GM23248 (cell line): ENCODE measurements at regions not wholly inside any gene's neighbourhood (a gene's known extent, or its start where the extent isn't known, plus 50 kb on each side); places are given as distances from the start of the nearest gene placed in this dataset.

ENCODE experiments used
- DNase-seq: peaks from one replicate; pipeline ENCODE4 v3.0.0-alpha.2; 2015
- H2AFZ ChIP-seq: fragments of 200-600 bp; sonication (generic); 2 replicates; pipeline ENCODE4 v1.6.1; 2016; ENCODE audit warnings: antibody characterized with exemption
- H3F3A ChIP-seq: fragments of 200-600 bp; sonication (generic); 2 replicates; pipeline ENCODE4 v1.6.1; 2016; ENCODE audit warnings: mild to moderate bottlenecking, antibody characterized with exemption, mixed run types; ENCODE audit not compliant: insufficient read depth
- H3K27ac ChIP-seq: fragments of 200-600 bp; sonication (generic); 2 replicates; pipeline ENCODE4 v1.5.1; 2016; ENCODE audit warnings: mild to moderate bottlenecking
- H3K27me3 ChIP-seq: fragments of 200-600 bp; sonication (generic); replicated peaks from 2 replicates; pipeline ENCODE4 v1.6.1; 2016; ENCODE audit warnings: mild to moderate bottlenecking; ENCODE audit not compliant: insufficient read depth
- H3K36me3 ChIP-seq: fragments of 200-600 bp; sonication (generic); 2 replicates; pipeline ENCODE4 v1.6.1; 2016; ENCODE audit warnings: low read depth, mild to moderate bottlenecking
- H3K4me1 ChIP-seq: fragments of 200-600 bp; sonication (generic); 2 replicates; pipeline ENCODE4 v1.6.1; 2016; ENCODE audit warnings: mild to moderate bottlenecking; ENCODE audit not compliant: insufficient read depth
- H3K4me2 ChIP-seq: fragments of 200-600 bp; sonication (generic); one replicate; pipeline ENCODE4 v1.6.1; 2016; ENCODE audit warnings: mild to moderate bottlenecking; ENCODE audit not compliant: unreplicated experiment
- H3K4me3 ChIP-seq: fragments of 200-600 bp; sonication (generic); 2 replicates; pipeline ENCODE4 v1.5.1; 2016; ENCODE audit warnings: mild to moderate bottlenecking
- H3K79me2 ChIP-seq: fragments of 200-600 bp; sonication (generic); 2 replicates; pipeline ENCODE4 v1.6.1; 2016; ENCODE audit warnings: mild to moderate bottlenecking; ENCODE audit not compliant: insufficient read depth
- H3K9ac ChIP-seq: fragments of 200-600 bp; sonication (generic); 2 replicates; pipeline ENCODE4 v1.6.1; 2016; ENCODE audit warnings: mild to moderate bottlenecking
- H3K9me2 ChIP-seq: fragments of 200-600 bp; sonication (generic); 2 replicates; pipeline ENCODE4 v1.6.1; 2016; ENCODE audit warnings: mixed run types, mild to moderate bottlenecking, moderate library complexity; ENCODE audit not compliant: insufficient read depth
- H3K9me3 ChIP-seq: fragments of 200-600 bp; sonication (generic); one replicate; pipeline ENCODE4 v1.6.1; 2017; ENCODE audit warnings: low read depth
- H4K20me1 ChIP-seq: fragments of 200-600 bp; sonication (generic); 2 replicates; pipeline ENCODE4 v1.6.0; 2016; ENCODE audit not compliant: insufficient read depth
- EZH2 ChIP-seq: fragments of 200-600 bp; sonication (generic); IDR thresholded peaks from 2 replicates; pipeline ENCODE4 v1.6.1; 2018; ENCODE audit warnings: antibody characterized with exemption, mild to moderate bottlenecking; ENCODE audit not compliant: insufficient read depth, poor library complexity, severe bottlenecking
- EZH2phosphoT487 ChIP-seq: fragments of 200-600 bp; sonication (generic); IDR thresholded peaks from 2 replicates; pipeline ENCODE4 v1.6.1; 2018; ENCODE audit warnings: antibody characterized with exemption, moderate library complexity, mild to moderate bottlenecking, low read depth; ENCODE audit not compliant: insufficient read depth
- WGBS, 2 experiments: methylation state at CpG; one replicate each; pipeline ENCODE4 v1.1.6; 2015 to 2017; ENCODE audit warnings: low lambda C conversion rate in 2 of 2, low coverage in 1 of 2; ENCODE audit errors: missing lambda C conversion rate in 2 of 2; 5-methylcytosine and 5-hydroxymethylcytosine counted together
- in situ Hi-C: fragments of 300-500 bp; cut with MboI; formaldehyde crosslinking; loops from 2 replicates; pipeline ENCODE4 v1.15.0; 2020

DNA sequence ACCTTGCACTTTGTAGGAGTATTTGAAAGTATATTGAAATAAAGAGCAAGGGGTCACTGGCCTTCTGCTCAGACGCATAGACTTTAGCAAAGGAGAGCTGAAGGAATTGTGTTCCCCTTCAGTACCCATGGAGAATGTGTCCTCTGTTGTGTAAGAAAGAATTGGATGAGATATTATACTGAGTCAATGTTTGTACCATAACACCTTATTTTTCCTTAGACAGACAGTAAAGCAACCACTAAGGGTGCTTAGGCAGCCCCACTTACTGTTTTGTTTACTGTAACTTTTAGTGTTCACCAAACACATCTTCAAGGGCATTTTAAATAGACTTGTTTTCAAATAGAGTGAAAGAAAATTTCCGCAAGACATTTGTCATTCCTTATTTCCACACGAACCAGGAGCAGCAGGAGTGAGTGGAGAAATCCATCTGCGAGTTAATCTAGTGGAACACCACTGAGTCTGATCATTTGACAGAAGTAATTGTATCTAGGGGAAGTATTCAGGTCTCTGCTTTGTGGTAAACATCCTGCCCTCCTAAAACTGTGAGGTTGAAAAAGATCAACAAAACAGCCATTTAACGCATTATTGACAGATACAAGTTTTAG is 89.5 kb downstream of the SLIT2 start:
- Histone ChIP-seq H3K4me2 (no peak overlapping the region), H3K9me3 (no peaks in the 10 kb centered on the region), H4K20me1 (no peaks in the 10 kb centered on the region; the same call in none of the 2 replicates), H3K27ac (no peak overlapping the region), H3K4me1 (no peaks in the 10 kb centered on the region; the same call in 1 of the 2 replicates), H3K79me2 (peaks cover 95% of the 10 kb centered on the region), H3K9ac (no peak overlapping the region), H3K27me3 (no peaks in the 10 kb centered on the region), H3K9me2 (no peaks in the 10 kb centered on the region), H3F3A (0 out of 2 replicates have a peak, but pooled peaks cover 5% of the 10 kb centered on the region), H2AFZ (no peak overlapping the region), H3K4me3 (no peak overlapping the region), H3K36me3 (no peaks in the 10 kb centered on the region)
- in situ Hi-C loops, result no loop called here
- 92 to 93% methylated on average over 5 of the region's 5 CpGs for WGBS, 2 experiments
- DNase-seq, result no peak
- TF ChIP-seq EZH2phosphoT487 (no peak), EZH2 (no peak)

DNA sequence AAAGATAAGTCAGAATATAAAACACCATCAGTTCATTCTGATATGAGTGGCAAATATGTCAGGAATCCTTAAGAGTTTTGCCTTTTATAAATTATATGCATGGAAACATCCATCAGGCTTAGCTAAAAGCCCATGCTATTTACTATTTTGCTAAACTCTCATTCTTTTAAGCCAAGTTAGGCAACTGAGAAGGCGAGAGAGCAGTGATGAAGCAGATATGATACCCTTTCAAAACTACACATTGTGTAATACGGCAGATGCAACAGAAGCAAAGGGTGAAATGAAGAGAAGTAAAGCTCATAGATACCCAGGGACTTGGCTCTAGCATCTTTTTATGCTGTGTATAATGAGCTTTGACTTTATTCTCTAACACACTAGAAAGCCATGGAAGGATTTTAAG is 95.8 kb downstream of the SLIT2 start:
- Histone ChIP-seq H3F3A (no peaks in the 10 kb centered on the region), H3K4me3 (no peak overlapping the region), H3K4me1 (no peaks in the 10 kb centered on the region), H3K9me2 (no peaks in the 10 kb centered on the region), H2AFZ (no peak overlapping the region), H3K4me2 (no peak overlapping the region), H3K79me2 (peaks cover 97% of the 10 kb centered on the region), H3K9ac (no peak overlapping the region), H4K20me1 (no peaks in the 10 kb centered on the region; the same call in 1 of the 2 replicates), H3K27me3 (no peaks in the 10 kb centered on the region), H3K27ac (no peak overlapping the region), H3K9me3 (no peaks in the 10 kb centered on the region), H3K36me3 (no peaks in the 10 kb centered on the region)
- DNase-seq, result no peak
- WGBS, 2 experiments, result 95 to 100% methylated on average over 2 of the region's 2 CpGs
- in situ Hi-C loops, result no loop called here
- TF ChIP-seq EZH2phosphoT487 (no peak), EZH2 (no peak)

DNA sequence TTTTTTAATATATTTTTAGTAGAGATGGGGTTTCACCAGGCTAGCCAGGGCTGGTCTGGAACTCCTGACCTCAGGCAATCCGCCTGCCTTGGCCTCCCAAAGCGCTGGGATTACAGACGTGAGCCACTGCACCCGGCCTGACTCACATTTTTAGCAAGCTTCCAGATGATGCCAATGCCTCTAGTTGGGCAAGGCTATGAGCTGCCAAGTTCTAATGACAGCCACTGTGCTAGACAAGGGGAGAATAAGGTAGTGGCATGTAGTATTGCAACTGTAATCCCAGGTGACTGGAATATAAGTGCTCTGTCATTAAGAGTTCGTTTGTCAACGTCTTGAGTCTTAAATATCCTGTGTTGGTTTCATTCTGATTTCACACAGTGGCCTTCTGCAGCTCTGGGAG is 96.7 kb downstream of the SLIT2 start:
- no peaks in the 10 kb centered on the region for H3K9me3 ChIP-seq
- H2AFZ ChIP-seq, result no peak overlapping the region
- H3K36me3 ChIP-seq, result no peaks in the 10 kb centered on the region
- TF ChIP-seq EZH2, result no peak
- TF ChIP-seq EZH2phosphoT487, result no peak
- H3F3A ChIP-seq, result no peaks in the 10 kb centered on the region
- H3K79me2 ChIP-seq, result peaks cover 97% of the 10 kb centered on the region
- no peaks in the 10 kb centered on the region for H3K9me2 ChIP-seq
- no peak overlapping the region for H3K9ac ChIP-seq
- 82 to 88% methylated on average over 6 of the region's 6 CpGs for WGBS, 2 experiments
- H3K27ac ChIP-seq, result no peak overlapping the region
- in situ Hi-C loops, result no loop called here
- no peak for DNase-seq
- H3K4me3 ChIP-seq, result no peak overlapping the region
- H3K4me1 ChIP-seq, result no peaks in the 10 kb centered on the region
- H3K4me2 ChIP-seq, result no peak overlapping the region
- no peaks in the 10 kb centered on the region for H3K27me3 ChIP-seq
- H4K20me1 ChIP-seq, result peaks cover under 1% of the 10 kb centered on the region; the same call in 1 of the 2 replicates

DNA sequence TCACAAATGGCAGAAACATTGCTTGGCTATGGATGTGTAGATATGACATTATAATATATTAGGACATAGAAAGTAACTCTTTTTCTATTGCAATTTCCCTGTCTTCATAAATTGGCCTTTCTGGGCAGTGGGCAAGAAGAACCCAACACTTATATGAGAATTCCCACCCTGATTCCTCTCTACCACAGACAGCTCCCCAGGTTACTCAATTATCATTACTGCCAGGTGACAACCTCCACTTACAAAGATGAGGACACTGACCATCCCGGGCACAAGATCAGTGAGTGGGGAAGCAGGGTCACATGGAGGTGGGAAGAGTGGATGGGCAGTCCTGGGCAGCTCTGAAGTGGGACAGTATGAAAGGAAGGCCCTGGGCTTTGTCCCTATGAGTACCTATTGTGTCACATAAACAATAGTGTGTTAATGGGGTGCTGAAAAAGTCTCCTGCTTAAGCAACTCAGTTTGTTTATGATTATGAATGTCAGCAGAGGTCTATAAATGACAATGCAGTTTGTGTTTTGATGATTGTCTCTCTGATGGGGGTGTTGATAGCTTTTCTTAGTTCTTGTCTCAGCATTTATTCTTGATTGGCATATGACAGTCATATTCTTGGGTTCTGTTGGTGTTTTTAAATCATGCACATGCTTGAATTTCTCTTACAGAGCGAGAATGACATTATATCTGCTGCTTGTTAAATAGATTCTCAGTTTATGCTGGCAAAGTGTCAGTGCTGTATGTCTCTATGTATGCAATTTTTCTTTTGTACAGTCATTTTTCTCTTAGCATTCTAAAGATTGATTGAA is 99.9 kb downstream of the SLIT2 start:
- Histone ChIP-seq H3F3A (no peaks in the 10 kb centered on the region), H3K9me2 (no peaks in the 10 kb centered on the region), H3K36me3 (no peaks in the 10 kb centered on the region), H3K27ac (no peak overlapping the region), H3K4me1 (no peaks in the 10 kb centered on the region; the same call in 1 of the 2 replicates), H4K20me1 (peaks cover 3% of the 10 kb centered on the region; the same call in 1 of the 2 replicates), H3K4me2 (no peak overlapping the region), H3K27me3 (no peaks in the 10 kb centered on the region), H2AFZ (no peak overlapping the region), H3K9me3 (no peaks in the 10 kb centered on the region), H3K79me2 (peaks cover 100% of the 10 kb centered on the region), H3K4me3 (no peak overlapping the region), H3K9ac (no peak overlapping the region)
- no peak for TF ChIP-seq EZH2
- TF ChIP-seq EZH2phosphoT487, result no peak
- in situ Hi-C loops, result no loop called here
- DNase-seq, result no peak
- 73 to 80% methylated on average over 2 of the region's 2 CpGs for WGBS, 2 experiments
